OCI-LY1 (cell line): ENCODE measurements at regions not wholly inside any gene's neighbourhood (a gene's known extent, or its start where the extent isn't known, plus 50 kb on each side); places are given as distances from the start of the nearest gene placed in this dataset.

Experiments
- EZH2 ChIP-seq: fragments of 200-600 bp; sonication (generic), shearing (Covaris generic); IDR thresholded peaks from 2 replicates; pipeline ENCODE4 v1.8.0; 2017; ENCODE audit warnings: borderline replicate concordance, mixed run types, mild to moderate bottlenecking, antibody characterized with exemption, low read length, moderate library complexity, mixed read lengths
- TF ChIP-seq, protein P1 (sequence below): fragments of 200-600 bp; sonication (generic), shearing (Covaris generic); IDR thresholded peaks from 2 replicates; pipeline ENCODE4 v1.5.1; 2017; ENCODE audit warnings: mild to moderate bottlenecking, antibody characterized with exemption, low read length, moderate library complexity, mixed read lengths

GRCh38 chr4:117949621-117950020, 84.7 kb upstream of the NDST3 start:
- TF ChIP-seq, protein P1, sequence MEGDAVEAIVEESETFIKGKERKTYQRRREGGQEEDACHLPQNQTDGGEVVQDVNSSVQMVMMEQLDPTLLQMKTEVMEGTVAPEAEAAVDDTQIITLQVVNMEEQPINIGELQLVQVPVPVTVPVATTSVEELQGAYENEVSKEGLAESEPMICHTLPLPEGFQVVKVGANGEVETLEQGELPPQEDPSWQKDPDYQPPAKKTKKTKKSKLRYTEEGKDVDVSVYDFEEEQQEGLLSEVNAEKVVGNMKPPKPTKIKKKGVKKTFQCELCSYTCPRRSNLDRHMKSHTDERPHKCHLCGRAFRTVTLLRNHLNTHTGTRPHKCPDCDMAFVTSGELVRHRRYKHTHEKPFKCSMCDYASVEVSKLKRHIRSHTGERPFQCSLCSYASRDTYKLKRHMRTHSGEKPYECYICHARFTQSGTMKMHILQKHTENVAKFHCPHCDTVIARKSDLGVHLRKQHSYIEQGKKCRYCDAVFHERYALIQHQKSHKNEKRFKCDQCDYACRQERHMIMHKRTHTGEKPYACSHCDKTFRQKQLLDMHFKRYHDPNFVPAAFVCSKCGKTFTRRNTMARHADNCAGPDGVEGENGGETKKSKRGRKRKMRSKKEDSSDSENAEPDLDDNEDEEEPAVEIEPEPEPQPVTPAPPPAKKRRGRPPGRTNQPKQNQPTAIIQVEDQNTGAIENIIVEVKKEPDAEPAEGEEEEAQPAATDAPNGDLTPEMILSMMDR, result no peak
- no peak for TF ChIP-seq EZH2
